H9 (cell line): ENCODE measurements at regions not wholly inside any gene's neighbourhood (a gene's known extent, or its start where the extent isn't known, plus 50 kb on each side); places are given as distances from the start of the nearest gene placed in this dataset.

Experiments used
- DNase-seq: peaks from one replicate; pipeline ENCODE4 v3.0.0-alpha.2; 2017
- H2AFZ ChIP-seq: one replicate; pipeline ENCODE4 v1.6.1; 2013; ENCODE audit warnings: mild to moderate bottlenecking, low read length, control low read depth, moderate library complexity
- H2AK5ac ChIP-seq: 2 replicates; pipeline ENCODE4 v1.6.1; 2013; ENCODE audit warnings: low read length, control low read depth, mixed read lengths; ENCODE audit not compliant: insufficient read length
- H2BK120ac ChIP-seq: one replicate; pipeline ENCODE4 v1.6.1; 2013; ENCODE audit warnings: low read depth, mild to moderate bottlenecking, low read length, control low read depth, inconsistent platforms; ENCODE audit not compliant: poor library complexity, severe bottlenecking
- H2BK12ac ChIP-seq: 2 replicates; pipeline ENCODE4 v1.6.1; 2013; ENCODE audit warnings: low read length, control low read depth, mixed read lengths, low read depth; ENCODE audit not compliant: insufficient read length
- H2BK15ac ChIP-seq: 2 replicates; pipeline ENCODE4 v1.6.1; 2013; ENCODE audit warnings: low read depth, low read length, control low read depth
- H2BK20ac ChIP-seq: one replicate; pipeline ENCODE4 v1.6.1; 2013; ENCODE audit warnings: low read depth, mild to moderate bottlenecking, low read length, control low read depth, inconsistent platforms; ENCODE audit not compliant: poor library complexity, severe bottlenecking
- H2BK5ac ChIP-seq: 2 replicates; pipeline ENCODE4 v1.6.1; 2013; ENCODE audit warnings: low read length, control low read depth, mixed read lengths; ENCODE audit not compliant: insufficient read length
- H3K14ac ChIP-seq: 2 replicates; pipeline ENCODE4 v1.6.1; 2013; ENCODE audit warnings: low read length, control low read depth; ENCODE audit not compliant: insufficient read depth
- H3K18ac ChIP-seq: 2 replicates; pipeline ENCODE4 v1.6.1; 2013; ENCODE audit warnings: low read depth, mild to moderate bottlenecking, mixed read lengths, low read length, control low read depth; ENCODE audit not compliant: insufficient read length
- H3K23ac ChIP-seq: 2 replicates; pipeline ENCODE4 v1.6.1; 2013; ENCODE audit warnings: low read length, control low read depth, mixed read lengths, low read depth; ENCODE audit not compliant: insufficient read length
- H3K23me2 ChIP-seq: 2 replicates; pipeline ENCODE4 v1.6.1; 2013; ENCODE audit warnings: low read depth, mild to moderate bottlenecking, mixed read lengths, low read length, control low read depth; ENCODE audit not compliant: insufficient read length, poor library complexity, severe bottlenecking
- H3K27ac ChIP-seq: 2 replicates; pipeline ENCODE4 v1.5.1; 2013; ENCODE audit warnings: low read length, control low read depth, mixed read lengths, low read depth; ENCODE audit not compliant: insufficient read length
- H3K27me3 ChIP-seq: 2 replicates; pipeline ENCODE4 v1.6.1; 2013; ENCODE audit warnings: low read length, control low read depth, inconsistent platforms; ENCODE audit not compliant: insufficient read depth
- H3K4ac ChIP-seq: 2 replicates; pipeline ENCODE4 v1.6.1; 2013; ENCODE audit warnings: low read depth, mild to moderate bottlenecking, control low read depth, inconsistent platforms, low read length, moderate library complexity
- H3K4me1 ChIP-seq: 2 replicates; pipeline ENCODE4 v1.6.1; 2013; ENCODE audit warnings: low read length, control low read depth, inconsistent platforms; ENCODE audit not compliant: insufficient read depth
- H3K4me2 ChIP-seq: 2 replicates; pipeline ENCODE4 v1.6.1; 2013; ENCODE audit warnings: low read length, control low read depth, mixed read lengths; ENCODE audit not compliant: insufficient read length, insufficient read depth
- H3K56ac ChIP-seq: 2 replicates; pipeline ENCODE4 v1.6.1; 2013; ENCODE audit warnings: low read depth, mild to moderate bottlenecking, mixed read lengths, low read length, control low read depth; ENCODE audit not compliant: insufficient read length
- H3K79me1 ChIP-seq: 2 replicates; pipeline ENCODE4 v1.6.1; 2013; ENCODE audit warnings: low read depth, mild to moderate bottlenecking, moderate library complexity, low read length, control low read depth, inconsistent platforms; ENCODE audit not compliant: insufficient read depth, poor library complexity, severe bottlenecking
- H3K79me2 ChIP-seq: 2 replicates; pipeline ENCODE4 v1.6.1; 2013; ENCODE audit warnings: low read length, control low read depth, inconsistent platforms; ENCODE audit not compliant: insufficient read depth
- H3K9ac ChIP-seq: 2 replicates; pipeline ENCODE4 v1.6.1; 2013; ENCODE audit warnings: low read length, control low read depth, mixed read lengths; ENCODE audit not compliant: insufficient read length; ENCODE audit errors: extremely low read depth
- H3K9me3 ChIP-seq: one replicate; pipeline ENCODE4 v1.6.1; 2013; ENCODE audit warnings: low read depth, low read length, inconsistent platforms; ENCODE audit not compliant: control insufficient read depth
- H3T11ph ChIP-seq: one replicate; pipeline ENCODE4 v1.6.1; 2013; ENCODE audit warnings: mild to moderate bottlenecking, low read length, control low read depth, inconsistent platforms
- H4K20me1 ChIP-seq: one replicate; pipeline ENCODE4 v1.6.1; 2013; ENCODE audit not compliant: control insufficient read depth, insufficient read length, insufficient read depth
- H4K5ac ChIP-seq: 2 replicates; pipeline ENCODE4 v1.6.1; 2013; ENCODE audit warnings: low read depth, mild to moderate bottlenecking, mixed read lengths, low read length, control low read depth; ENCODE audit not compliant: insufficient read length
- H4K8ac ChIP-seq: replicated peaks from 2 replicates; pipeline ENCODE4 v1.6.1; 2013; ENCODE audit warnings: low read length, control low read depth, mixed read lengths, low read depth; ENCODE audit not compliant: insufficient read length
- H4K91ac ChIP-seq: 2 replicates; pipeline ENCODE4 v1.6.1; 2013; ENCODE audit warnings: low read depth, mild to moderate bottlenecking, moderate library complexity, mixed read lengths, low read length, control low read depth; ENCODE audit not compliant: insufficient read length
- H3K27ac Mint-ChIP-seq, 3 experiments: 2 replicates in 2 of 3; 3 replicates in 1 of 3; pipeline ENCODE4 v1.8.0; 2020 to 2021; ENCODE audit warnings: mixed read lengths in 3 of 3, mild to moderate bottlenecking in 1 of 3, moderate library complexity in 1 of 3
- H3K27me3 Mint-ChIP-seq: 2 replicates; pipeline ENCODE4 v1.8.0; 2021; ENCODE audit warnings: low read depth, mild to moderate bottlenecking, moderate library complexity, mixed read lengths
- H3K36me3 Mint-ChIP-seq, 3 experiments: 2 replicates in 2 of 3; 3 replicates in 1 of 3; pipeline ENCODE4 v1.8.0; 2020 to 2021; ENCODE audit warnings: low read depth in 3 of 3, mixed read lengths in 3 of 3; ENCODE audit not compliant: insufficient read depth in 1 of 3
- H3K4me1 Mint-ChIP-seq, 2 experiments: 2 replicates each; pipeline ENCODE4 v1.8.0; 2020; ENCODE audit warnings: mixed read lengths in 2 of 2
- H3K4me3 Mint-ChIP-seq, 2 experiments: 2 replicates in 1 of 2; 3 replicates in 1 of 2; pipeline ENCODE4 v1.8.0; 2020 to 2021; ENCODE audit warnings: mild to moderate bottlenecking in 2 of 2, mixed read lengths in 2 of 2, moderate library complexity in 1 of 2
- H3K9me3 Mint-ChIP-seq, 2 experiments: 2 replicates in 1 of 2; 3 replicates in 1 of 2; pipeline ENCODE4 v1.8.0; 2020; ENCODE audit warnings: mild to moderate bottlenecking in 2 of 2, mixed read lengths in 2 of 2, moderate library complexity in 1 of 2
- WGBS: extraction: QIAGEN DNeasy Blood & Tissue Kit; methylation state at CpG from one replicate; pipeline ENCODE4 v1.1.7; 2013; ENCODE audit warnings: missing lambda C conversion rate, low lambda C conversion rate, mixed read lengths; ENCODE audit not compliant: insufficient read length; ENCODE audit errors: extremely low coverage; 5-methylcytosine and 5-hydroxymethylcytosine counted together
- TF ChIP-seq, protein P1 (sequence below): fragments of 200-600 bp; sonication (generic); conservative IDR thresholded peaks from 3 replicates; pipeline ENCODE4 v1.8.0; 2021; ENCODE audit warnings: antibody characterized with exemption, mild to moderate bottlenecking

DNA sequence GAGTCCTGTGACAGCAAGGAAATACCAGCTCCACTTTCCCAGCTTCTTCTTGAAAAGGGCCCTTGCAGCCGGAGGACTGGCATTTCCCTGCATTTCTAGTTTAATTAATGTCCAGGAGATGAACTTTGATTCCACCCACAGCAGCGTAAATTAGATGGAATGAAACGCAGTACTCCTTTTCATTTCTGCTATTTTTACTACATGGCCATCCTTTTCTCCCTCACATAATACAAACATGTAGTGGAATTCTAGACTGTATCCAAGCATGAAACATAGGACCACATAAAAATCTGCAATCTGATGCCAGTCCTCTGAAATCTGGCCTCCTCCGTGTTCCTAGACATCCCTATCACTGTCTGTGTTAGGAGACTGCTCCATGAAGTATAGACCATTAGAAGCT, 403.2 kb downstream of the NR2F2 start:
- Histone ChIP-seq H2BK120ac (no peak overlapping the region), H3K56ac (no peak overlapping the region), H2BK15ac (no peak overlapping the region), H4K8ac (no peak overlapping the region), H2AFZ (no peak overlapping the region), H2BK12ac (no peak overlapping the region), H3K23me2 (no peaks in the 10 kb centered on the region), H3K79me1 (no peaks in the 10 kb centered on the region), H3K79me2 (no peaks in the 10 kb centered on the region), H3K18ac (no peak overlapping the region), H3K9me3 (no peaks in the 10 kb centered on the region), H3T11ph (no peak overlapping the region), H3K4ac (no peak overlapping the region), H2BK20ac (no peak overlapping the region), H3K4me2 (no peak overlapping the region), H4K91ac (no peak overlapping the region), H4K20me1 (no peaks in the 10 kb centered on the region), H2BK5ac (no peak overlapping the region), H3K4me1 (no peaks in the 10 kb centered on the region), H2AK5ac (no peak overlapping the region), H3K14ac (no peak overlapping the region), H3K9ac (no peak overlapping the region), H3K27ac (no peak overlapping the region), H4K5ac (no peak overlapping the region), H3K23ac (no peak overlapping the region), H3K27me3 (no peaks in the 10 kb centered on the region)
- Mint-ChIP-seq H3K36me3 (no peaks in the 10 kb centered on the region; a peak in 1 of 7 replicates), H3K9me3 (no peaks in the 10 kb centered on the region), H3K27ac (no peak overlapping the region), H3K27me3 (no peaks in the 10 kb centered on the region), H3K4me3 (no peak overlapping the region), H3K4me1 (peaks cover 4 to 10% of the 10 kb centered on the region in 2 experiments; a peak in 3 of 4 replicates)
- DNase-seq: no peak
- TF ChIP-seq, protein P1, sequence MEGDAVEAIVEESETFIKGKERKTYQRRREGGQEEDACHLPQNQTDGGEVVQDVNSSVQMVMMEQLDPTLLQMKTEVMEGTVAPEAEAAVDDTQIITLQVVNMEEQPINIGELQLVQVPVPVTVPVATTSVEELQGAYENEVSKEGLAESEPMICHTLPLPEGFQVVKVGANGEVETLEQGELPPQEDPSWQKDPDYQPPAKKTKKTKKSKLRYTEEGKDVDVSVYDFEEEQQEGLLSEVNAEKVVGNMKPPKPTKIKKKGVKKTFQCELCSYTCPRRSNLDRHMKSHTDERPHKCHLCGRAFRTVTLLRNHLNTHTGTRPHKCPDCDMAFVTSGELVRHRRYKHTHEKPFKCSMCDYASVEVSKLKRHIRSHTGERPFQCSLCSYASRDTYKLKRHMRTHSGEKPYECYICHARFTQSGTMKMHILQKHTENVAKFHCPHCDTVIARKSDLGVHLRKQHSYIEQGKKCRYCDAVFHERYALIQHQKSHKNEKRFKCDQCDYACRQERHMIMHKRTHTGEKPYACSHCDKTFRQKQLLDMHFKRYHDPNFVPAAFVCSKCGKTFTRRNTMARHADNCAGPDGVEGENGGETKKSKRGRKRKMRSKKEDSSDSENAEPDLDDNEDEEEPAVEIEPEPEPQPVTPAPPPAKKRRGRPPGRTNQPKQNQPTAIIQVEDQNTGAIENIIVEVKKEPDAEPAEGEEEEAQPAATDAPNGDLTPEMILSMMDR: no peak
- WGBS: no CpG with 5 or more reads among the region's 4 CpGs
